GM21528 (cell line): ENCODE measurements at regions not wholly inside any gene's neighbourhood (a gene's known extent, or its start where the extent isn't known, plus 50 kb on each side); places are given as distances from the start of the nearest gene placed in this dataset.
A peak's percentile ranks its signal among the peaks of the same experiment; 100 is the strongest.

Source experiments
- ATAC-seq: cut with Tn5 transposase; IDR thresholded peaks from one replicate; pipeline ENCODE4 v1.9.1; 2021; ENCODE audit warnings: mild to moderate bottlenecking, moderate library complexity; ENCODE audit not compliant: unreplicated experiment, low FRiP score

DNA sequence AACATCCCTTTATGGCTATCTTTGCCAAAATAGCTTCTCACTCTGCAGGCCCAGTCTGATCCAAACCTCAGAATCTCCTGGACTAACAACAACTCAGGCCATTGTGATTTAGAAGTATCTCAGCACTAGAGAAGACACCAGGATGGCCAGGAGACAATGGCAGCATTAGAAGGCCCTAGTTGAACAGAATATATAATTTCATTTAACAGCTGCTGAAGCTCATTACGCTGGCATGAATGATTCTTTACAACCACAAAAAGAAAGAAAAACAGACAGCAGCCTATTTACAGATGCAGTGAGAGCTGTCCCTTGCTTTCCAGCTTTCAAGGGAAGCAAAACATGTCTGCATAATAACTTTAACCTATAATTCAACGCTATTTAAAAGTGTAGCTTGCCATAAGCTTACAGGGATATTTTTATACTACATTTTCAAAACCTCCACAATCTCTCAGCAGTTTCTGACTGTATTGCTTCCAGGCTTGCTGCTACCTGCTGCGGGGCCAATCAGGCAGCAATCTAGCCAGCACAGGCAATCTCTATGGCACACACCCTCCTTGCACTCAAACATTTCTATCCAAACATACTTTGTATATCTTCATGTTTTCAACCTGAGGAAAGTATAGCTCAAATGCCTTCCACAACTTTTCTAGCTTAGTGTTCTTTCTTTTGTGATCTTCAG, 107.3 kb downstream of the OGFRL1 start:
- peak; percentile 20 for ATAC-seq

DNA sequence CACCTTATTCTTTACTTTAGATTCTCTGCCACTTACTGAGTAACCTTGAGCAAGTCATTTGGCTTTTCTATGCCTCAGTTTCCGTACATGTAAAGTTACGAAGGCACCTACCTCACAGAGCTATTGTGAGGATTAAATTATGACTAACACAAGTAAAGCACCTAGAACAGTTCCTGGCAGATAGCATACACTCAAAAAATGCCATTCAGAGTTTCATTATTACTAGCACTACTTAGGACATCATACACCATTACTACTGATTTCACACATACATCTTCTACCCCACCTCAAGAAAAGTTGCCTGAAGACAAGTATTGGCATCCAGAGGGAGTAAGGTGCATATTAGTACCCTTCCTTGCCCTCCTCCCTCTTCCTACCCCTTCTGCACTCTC, 107.8 kb downstream of the OGFRL1 start:
- ATAC-seq = peak; percentile 78

DNA sequence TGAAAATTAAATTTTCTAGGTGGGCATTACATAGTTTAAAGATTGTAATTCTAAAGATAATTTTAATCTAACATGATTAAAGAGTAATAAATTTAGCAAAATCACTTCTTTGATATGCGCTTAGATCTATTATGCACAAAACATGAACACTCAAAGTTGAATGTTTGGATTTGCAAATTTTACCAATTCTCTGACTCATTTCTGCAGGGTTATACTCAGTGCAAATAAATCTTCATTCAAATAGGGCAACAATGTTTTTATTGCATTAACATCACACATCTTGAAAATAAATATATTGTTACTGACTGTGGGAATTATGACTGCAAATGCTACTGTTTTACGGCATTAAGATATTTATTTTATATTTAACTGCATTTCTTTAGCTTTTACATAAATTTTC, 110.7 kb downstream of the OGFRL1 start:
- no peak for ATAC-seq

DNA sequence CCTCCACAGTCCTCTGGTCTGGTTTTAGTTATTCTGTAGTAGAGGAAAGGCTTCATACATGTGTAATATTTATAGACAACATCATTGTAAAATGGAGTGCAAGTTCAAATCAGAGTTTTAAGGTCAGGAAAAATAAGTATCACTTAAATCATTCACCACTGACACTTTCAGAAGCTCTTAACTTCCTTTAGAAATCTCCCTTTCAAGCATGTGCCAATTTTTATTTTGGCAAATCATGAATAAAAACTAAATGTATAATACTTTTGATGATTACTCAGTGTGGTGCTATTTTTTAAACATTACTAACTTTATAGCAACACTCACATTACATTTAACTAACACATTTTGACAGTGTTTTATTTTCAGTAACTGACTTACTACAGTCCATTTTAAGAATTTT, 112.2 kb downstream of the OGFRL1 start:
- ATAC-seq = no peak

DNA sequence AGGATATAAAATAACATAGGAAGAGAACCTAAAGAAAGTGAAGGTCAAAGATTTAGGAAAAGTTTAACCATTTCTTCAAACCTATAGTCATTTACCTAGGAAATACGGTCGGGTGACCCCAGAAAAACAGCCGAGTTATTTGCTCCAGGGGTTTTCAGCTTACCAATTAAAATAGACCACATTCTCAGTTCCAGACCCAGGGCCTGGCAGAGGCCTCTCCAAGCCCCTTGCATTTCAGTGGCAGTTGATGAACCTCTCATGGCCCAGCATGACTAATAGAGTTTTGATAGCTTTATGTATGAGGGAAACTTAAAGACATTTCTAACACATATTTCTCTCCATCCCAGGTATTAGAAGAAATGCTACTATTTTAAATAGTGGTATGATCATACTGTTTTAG, 113.5 kb downstream of the OGFRL1 start:
- ATAC-seq = no peak

DNA sequence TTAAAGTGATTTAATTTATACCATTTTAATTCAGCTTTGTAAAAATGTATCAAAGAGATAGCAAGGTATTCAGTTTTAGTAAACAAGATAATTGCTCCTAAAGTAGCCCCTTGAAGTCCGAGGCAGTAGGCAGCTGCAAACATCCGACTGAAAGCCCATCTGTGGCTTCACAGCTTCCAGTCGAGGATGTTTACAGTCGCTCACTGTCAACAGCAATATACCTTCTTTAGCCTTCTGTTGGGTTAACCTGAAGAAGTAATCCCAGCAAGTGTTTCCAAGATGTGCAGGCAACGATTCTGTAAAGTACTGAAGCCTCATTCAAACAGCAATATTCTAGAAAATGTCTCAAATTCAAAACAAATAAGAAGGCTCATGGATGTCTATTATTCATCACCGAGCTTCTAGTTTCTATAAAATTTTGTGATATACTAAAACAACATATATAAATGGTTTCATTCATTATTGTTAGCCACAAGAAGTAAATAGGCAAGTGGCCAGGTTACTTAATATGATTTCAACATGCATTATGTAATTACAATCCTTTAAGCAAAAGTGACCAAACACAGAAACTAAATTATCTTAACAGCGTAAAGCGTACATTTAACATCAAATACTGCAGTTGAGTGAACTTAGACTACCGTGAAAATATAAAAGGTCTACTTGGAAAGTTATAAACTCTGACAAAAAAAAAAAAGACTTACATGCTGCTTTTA, 115.0 kb downstream of the OGFRL1 start:
- no peak for ATAC-seq

DNA sequence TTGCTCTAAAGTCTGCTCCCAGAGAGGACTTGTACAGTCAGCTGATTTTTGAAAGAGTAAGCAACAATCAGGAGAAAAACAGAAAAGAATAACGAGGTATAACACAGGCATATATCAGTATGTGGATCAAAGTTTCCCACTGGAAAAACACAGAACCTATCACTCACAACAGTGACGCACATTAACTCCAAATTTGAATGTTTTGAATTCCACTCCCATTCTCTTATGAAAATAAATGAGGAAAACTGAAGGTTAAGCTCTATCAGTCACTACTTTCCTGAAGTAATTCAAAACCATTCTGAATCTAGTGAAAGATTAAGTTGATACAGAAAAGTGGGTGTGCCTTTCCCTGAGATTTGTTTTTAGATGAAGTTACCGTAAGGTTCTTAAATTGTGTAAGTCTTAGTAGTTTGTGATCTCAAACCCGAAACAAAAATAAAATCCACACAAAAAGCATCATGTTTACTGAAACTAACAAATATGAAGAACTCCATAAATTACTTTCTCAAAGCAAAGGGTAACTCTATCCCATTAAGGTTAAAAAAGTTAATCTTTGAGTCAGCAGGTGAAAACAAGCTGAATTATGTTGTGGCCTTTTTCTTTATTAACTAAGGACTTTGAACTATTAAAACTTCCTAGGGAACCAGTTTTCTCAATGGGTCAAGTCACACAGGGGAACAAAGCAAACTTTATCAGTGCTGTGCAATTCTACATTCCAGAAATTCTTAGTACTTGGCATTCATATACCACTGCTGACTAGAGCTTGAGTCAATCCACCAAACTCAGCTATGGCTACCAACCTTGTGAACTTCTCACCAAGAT, 115.7 kb downstream of the OGFRL1 start:
- ATAC-seq = no peak

DNA sequence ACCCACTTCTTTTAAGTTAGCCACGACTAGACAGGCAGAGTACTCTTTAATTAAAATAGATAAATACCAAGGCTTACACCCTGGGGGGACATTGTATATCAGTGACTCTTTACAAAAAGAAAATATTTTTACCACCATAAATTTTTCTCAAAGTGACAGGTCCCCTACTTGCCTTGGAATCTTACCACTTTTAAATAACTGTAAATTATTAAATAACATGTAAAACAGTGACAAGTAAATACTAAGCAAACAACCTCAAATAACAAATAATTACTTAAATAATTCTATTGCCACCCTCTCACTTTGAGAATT, 116.3 kb downstream of the OGFRL1 start:
- no peak for ATAC-seq

DNA sequence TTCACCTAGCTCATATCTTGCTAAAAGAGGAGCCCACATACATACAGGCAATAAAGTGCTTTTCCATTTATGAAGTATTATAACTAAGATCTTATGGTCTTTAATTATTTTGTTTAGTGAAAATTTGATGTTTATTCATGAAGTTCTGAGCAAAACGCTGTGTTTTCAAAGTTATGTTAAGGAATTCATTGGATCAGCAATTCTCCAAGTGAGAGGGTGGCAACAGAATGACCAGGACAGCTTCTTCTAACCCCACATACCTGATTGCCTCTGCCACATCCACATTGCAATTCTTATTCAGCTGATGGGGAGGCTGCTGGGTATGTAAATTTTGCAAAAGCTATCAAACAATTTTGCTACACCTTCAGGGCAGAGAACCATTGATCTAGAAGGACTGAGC, 116.8 kb downstream of the OGFRL1 start:
- no peak for ATAC-seq

DNA sequence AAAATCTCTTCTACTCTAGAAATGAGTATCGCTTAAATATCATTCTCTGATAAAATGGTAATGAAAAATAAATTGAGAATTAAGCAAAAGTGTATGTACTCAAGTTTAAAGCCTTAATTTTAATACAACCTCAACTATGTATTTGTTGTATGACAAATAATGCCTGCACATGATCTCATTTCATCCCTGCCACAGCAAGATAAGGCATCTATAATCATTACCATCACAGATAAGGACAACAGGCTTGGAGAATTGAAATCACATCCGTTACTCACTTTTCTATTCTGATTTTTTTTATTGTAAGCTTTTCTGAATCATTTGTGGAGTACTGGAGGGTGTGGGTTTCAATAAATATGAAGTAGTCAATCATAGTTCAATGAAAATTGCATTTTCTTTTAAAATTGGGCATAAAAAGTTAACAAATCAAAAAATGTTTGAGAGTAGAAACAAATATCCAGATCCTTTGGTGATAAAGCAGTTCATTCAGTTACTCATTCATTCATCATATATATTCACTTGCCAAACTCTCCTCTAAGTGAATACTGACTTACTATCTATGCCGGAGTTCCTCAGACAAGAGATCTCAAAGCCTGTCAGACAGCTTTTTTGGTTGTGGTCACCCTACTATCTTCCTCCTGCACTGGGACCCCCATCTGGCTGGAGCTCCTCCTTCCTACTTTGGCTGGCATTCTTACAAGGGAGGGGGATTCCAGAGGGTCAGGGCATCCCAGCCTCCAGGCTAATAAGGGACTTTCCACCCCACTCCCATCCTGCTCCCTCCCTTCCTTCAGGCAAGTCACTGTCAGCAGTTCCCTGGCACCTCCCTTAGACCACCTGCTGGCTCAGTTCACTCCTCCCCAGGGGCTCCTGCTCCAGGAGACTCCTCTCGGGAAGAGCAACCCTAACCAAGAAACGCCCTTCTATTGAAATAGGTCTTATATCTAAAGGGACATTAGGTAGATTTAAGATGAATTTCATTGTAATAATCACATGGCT, 118.6 kb downstream of the OGFRL1 start:
- ATAC-seq = no peak

DNA sequence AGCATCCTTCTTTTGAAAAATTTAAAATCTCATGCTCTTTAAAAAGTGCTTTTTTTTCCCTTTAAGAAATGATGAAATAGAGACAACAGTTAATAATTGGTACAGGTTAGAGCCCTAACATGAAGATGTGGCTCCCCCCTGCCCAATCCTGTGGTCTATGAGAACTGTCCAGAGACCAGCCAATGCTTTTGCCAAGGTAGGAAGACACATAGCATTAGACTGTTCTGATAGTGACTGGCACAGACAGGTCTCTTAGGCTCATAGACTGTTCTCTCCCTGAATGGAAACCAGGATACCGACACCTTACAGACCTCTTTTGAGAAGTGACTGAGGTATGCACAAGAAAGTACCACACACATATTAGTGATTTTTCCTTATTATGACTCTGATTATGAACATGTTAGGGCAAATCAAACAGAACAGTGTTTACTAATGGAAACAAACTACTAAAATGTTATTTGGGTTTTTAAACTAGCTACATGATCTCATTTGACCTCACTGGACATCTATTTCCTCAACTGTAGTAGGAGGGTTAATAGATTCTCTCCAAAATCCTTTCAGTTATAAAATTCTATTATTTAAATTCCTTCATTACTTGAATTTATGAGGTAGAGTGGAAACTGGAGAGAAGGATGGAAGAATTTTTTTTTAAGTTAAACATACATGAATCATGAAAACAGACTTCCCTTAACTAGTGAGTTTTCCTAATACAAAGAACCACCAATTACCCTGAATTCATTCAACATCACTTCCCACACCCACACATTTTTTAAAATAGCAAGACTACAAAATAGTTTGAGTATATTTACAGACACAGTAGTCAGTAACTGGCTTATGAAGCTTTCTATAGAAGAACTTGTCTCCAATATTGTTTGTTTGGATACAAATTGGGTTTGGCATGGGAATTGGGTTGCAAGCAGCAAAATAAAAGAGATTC, 120.4 kb downstream of the OGFRL1 start:
- no peak for ATAC-seq

DNA sequence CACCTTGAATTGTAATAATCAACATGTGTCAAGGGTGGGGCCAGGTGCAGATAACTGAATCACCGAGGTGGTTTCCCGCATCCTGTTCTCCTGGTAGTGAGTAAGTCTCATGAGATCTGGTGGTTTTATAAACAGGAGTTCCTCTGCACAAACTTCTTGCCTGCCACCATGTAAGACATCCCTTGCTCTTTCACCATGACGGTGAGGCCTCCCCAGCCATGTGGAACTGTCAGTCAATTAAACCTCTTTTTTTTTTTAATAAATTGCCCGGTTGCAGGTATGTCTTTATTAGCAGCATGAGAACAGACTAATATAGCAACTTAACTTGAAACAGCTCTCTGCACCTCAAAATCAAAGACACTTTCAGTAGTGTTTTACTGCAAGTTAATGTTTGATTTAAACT, 121.6 kb downstream of the OGFRL1 start:
- ATAC-seq = no peak

DNA sequence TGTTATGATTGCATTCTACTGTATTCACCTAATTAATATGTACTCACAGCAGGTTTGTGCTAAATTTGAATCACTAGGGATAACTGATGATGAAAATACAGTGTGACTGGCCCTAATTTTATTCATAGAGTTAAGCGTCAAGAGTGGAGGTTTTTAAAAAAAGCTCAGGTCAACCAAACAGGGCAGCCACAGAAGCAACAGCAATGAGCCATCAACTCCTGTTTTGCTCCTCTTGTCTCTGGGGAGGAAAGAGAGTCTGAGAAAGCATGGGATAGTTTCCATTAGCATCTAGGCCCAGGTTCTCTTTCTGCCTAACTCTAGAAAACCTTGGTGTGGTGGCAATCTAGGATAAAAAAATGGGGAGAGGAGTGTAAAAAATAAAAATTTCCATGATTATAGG, 122.1 kb downstream of the OGFRL1 start:
- ATAC-seq = no peak

DNA sequence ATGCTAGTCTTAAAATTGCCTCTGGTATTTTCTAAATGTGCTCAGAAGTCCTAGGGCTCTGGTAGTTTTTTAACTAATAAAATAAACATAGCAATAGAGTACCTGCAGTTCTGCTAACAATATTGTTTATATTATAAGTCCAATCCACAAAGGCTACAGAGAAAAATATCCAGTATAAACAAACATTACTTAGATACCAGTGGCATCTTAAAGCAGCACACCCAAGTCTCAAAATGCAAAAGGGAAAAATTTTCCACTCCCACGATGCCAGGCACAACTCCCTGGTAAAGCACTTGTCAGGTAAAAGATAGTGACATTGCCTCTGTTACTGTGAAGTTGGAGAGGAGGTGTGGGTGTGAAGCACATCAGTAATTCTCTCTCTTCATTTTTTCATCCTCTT, 123.3 kb downstream of the OGFRL1 start:
- ATAC-seq = no peak

DNA sequence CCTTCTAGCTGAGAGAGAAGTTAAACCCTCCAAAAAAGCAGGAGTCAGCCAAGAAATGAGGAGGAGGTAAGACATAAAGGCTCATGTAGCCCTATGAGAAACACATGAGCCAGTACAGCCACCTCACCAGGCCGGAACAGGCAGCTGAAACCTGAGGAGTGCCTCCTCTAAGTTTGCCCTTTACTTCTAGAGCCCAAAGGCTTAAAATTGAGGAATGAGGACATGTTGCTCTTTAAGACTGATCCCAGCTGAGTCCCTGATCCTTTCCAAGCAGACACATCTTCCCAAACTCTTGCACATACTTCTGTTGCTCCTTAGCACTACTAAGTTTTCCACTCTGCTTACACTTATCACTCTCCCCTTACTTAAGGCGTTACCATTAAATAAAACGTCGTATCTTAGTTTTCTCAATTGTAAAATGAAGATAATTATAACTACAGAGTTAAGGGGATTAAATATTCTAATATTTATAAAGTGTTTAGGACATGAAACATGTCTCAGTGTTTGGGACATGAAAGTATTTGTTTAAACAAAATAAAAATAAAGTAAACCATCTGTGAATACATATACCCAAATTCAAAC, 124.0 kb downstream of the OGFRL1 start:
- ATAC-seq = no peak

DNA sequence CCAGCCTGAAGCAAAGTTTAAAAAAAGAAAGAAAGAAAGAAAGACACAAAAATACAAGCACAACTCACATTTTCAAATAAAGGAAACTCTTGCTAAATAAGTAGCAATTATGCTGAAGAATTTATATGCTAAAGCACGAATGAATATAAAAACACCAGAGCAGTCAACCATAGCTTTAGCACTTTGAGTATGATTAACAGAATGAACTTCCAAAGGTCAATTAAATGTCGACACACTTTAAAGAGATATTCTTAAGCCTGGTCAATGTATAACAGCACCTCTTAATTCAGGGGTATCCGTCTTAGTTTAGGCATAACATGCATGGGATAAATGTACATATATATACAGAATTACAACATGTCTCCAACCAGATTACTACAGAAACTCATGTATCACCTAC, 125.9 kb downstream of the OGFRL1 start:
- ATAC-seq = no peak

DNA sequence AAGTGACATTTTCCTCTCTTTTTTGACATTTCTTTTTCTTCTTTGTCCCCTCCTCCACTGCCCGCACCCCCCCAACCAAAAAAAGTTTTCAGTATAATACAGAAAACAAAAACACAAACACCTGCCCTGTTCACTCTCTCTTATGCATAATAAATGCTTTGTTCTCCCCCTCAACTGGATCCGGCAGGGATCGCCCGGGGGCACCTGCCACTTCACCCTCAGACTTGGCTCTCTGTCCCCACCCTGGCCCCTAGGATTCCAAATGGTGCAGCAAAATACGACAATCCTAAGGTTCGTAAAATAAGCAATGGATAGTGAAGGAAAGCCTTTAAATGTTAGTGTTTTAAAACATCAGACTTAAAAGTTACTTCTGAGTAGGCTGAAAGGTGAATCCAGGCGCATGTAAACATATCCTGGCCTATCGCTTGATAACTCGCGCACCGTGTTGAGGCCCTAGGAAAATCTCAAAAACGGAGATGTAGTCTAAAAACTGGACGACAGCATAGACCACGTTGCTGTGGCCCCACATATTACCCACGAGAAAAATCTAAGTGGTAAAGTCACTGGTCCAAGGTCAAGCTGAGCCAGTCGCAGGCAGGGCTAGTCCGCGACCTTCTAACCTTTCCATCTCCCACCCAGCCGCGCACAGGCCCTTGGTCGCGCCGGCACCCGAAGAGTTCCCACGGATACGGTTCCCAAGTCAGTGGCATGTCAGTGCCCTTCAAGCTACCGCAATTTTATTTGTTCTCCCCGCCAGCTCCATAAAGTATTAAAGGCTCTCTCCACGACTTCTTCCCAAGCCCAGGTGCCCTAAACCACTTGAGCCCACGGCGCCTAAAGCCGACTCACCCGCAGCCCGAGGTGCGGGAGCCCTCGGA, 130.8 kb downstream of the OGFRL1 start:
- no peak for ATAC-seq

DNA sequence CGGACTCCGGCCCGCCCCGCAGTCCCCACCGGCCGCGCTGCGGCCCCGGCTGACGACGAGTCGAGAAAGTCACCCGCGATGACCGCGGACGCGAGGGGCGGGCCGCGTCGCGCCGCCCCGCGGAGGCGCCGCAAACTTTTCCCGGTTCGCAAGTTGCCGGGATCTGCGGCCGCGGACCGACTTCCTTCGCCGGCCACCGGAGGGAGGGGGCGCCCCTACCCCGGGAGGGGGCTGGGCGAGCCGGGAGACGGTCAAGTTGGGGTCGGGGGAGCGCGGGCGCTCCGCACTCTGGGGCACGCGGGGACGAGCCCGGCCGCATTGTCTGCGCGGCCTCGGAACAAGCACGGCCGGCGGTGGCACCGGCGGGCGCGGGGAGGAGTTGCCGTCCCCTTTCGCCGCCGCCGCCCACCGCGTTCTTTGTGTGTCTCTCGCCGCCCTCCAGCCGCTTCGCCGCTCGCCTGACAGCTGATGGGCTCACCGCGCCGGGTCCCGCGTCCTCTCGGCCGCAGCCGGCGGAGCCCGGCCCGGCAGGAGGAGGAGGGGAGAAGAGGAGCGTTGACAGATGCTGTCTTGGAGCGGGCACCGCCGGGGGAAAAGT, 131.6 kb downstream of the OGFRL1 start:
- no peak for ATAC-seq
